Kidney epithelial cell (primary cell): ENCODE measurements at regions not wholly inside any gene's neighbourhood (a gene's known extent, or its start where the extent isn't known, plus 50 kb on each side); places are given as distances from the start of the nearest gene placed in this dataset.

Source experiments
- DNase-seq: peaks from one replicate; pipeline ENCODE4 v3.0.0-alpha.2; 2010; ENCODE audit warnings: low read depth
- H3K27me3 ChIP-seq: 2 replicates; pipeline ENCODE4 v1.6.0; 2011; ENCODE audit warnings: low read length; ENCODE audit not compliant: control insufficient read depth, insufficient read depth
- H3K36me3 ChIP-seq: 2 replicates; pipeline ENCODE4 v1.5.1; 2011; ENCODE audit warnings: low read length; ENCODE audit not compliant: control insufficient read depth, insufficient read depth
- H3K4me3 ChIP-seq: 2 replicates; pipeline ENCODE4 v1.5.1; 2011; ENCODE audit warnings: low read depth, mild to moderate bottlenecking, control low read depth, low read length
- TF ChIP-seq, protein P1 (sequence below): IDR thresholded peaks from 2 replicates; pipeline ENCODE4 v1.5.1; 2011; ENCODE audit warnings: mild to moderate bottlenecking, moderate library complexity, low read length, control low read depth, inconsistent platforms; ENCODE audit not compliant: insufficient read depth, poor library complexity, severe bottlenecking

DNA sequence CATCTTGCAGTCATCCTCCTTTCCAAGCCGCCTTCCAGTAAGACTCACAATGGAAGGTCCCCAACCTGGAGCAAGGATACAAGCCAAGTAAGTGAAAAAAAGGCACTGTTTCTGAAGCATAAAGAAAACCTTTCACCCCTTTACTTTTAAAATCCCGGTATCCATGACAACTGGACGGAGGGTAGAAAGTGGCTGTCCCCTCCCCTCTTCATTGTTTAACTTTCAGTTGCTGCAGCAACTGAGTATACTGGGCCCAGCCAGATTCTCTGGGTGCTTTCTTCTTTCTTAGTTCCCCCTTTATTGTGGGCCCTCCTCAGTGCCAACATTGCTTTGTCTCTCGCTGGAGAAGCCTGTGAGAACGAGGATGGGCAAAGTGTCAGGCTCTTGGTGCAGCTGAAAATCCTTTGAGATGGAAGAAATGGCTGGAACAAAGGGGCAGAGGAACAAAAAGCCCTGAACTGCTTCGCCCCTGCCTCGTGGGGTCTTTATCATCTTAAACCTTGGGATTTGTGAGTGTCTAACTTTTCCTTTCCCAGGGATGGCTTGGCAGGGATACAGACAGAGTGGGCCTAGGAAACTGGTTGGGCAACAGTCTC lies 224.0 kb upstream of the RGMA start:
- no peaks in the 10 kb centered on the region for H3K27me3 ChIP-seq
- DNase-seq = no peak
- H3K4me3 ChIP-seq = no peak overlapping the region
- TF ChIP-seq, protein P1, sequence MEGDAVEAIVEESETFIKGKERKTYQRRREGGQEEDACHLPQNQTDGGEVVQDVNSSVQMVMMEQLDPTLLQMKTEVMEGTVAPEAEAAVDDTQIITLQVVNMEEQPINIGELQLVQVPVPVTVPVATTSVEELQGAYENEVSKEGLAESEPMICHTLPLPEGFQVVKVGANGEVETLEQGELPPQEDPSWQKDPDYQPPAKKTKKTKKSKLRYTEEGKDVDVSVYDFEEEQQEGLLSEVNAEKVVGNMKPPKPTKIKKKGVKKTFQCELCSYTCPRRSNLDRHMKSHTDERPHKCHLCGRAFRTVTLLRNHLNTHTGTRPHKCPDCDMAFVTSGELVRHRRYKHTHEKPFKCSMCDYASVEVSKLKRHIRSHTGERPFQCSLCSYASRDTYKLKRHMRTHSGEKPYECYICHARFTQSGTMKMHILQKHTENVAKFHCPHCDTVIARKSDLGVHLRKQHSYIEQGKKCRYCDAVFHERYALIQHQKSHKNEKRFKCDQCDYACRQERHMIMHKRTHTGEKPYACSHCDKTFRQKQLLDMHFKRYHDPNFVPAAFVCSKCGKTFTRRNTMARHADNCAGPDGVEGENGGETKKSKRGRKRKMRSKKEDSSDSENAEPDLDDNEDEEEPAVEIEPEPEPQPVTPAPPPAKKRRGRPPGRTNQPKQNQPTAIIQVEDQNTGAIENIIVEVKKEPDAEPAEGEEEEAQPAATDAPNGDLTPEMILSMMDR = no peak
- H3K36me3 ChIP-seq = no peaks in the 10 kb centered on the region

DNA sequence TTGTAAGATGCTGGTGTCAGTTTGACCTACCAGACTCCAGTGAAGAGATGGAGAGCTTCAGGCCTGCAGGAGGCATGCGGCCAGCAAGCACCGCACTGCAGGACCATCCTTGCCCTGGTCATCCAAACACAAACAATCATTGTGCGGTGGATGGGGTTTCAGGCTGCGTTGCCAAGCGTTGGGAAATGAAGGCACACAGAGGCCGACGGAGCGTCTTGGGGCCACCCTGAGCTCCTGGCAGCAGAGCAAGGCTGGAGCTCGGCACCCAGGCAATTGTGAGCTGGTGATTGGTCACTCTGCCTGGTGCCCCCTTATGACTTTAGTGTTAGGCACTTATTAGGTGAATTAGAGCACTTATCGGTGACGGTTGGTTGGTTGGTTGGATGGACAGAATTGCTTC lies 222.6 kb upstream of the RGMA start:
- no peaks in the 10 kb centered on the region for H3K36me3 ChIP-seq
- no peak for DNase-seq
- no peak overlapping the region for H3K4me3 ChIP-seq
- H3K27me3 ChIP-seq = no peaks in the 10 kb centered on the region
- TF ChIP-seq, protein P1 = no peak

DNA sequence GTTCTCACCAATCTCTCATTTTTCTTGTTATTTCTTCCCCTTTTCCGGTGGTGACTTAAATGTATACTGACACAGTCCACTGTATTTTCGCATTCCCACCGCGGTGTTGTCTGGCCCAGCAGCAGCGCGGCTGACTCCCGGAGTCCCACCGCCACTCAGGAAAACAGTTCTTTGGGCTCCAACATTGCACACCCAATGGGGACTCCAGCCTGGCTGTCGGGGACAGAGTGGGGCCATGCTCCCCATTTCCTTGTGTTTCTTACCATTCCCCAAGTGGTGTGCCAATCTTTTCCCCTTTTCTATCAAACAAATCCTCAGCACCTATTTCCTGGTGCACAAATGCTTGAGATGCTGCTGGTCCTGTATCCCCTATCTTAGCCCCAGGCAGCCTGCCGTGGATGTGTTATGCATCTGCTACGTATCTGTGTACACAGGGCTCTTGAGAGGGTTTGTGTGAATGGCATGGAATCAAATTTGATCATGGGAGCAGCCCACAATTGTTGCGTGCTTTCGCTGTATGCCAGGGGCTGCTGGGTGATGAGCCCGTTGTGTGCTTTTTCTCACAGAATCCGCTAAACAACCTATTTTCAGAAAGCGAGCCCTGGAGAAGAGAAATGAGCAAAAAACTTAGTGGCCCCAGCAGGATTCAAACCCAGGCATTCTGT lies 219.1 kb upstream of the RGMA start:
- TF ChIP-seq, protein P1 = no peak
- Histone ChIP-seq H3K36me3 (no peaks in the 10 kb centered on the region), H3K27me3 (no peaks in the 10 kb centered on the region), H3K4me3 (no peak overlapping the region)
- DNase-seq = no peak

DNA sequence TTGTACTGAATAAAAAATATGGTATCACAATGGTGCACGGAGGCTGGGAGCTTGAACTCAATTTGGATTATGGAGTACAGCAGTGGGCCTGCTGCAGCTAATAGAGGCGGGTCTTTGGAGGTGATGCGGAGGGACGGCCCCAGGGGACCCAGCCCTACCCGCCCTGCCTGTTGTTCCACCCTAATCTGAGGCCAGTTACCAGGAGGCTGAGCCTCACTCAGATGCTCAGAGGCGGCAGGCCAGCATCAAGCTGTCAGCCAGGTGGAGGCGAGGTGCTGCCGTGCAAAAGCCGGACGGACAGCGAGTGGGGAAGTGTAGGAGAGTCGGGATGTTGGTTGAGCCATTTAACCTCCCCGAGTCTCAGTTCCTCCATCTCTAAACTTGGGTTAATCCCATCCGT lies 218.5 kb upstream of the RGMA start:
- DNase-seq = no peak
- H3K27me3 ChIP-seq = no peaks in the 10 kb centered on the region
- TF ChIP-seq, protein P1 = no peak
- H3K4me3 ChIP-seq = no peak overlapping the region
- no peaks in the 10 kb centered on the region for H3K36me3 ChIP-seq

DNA sequence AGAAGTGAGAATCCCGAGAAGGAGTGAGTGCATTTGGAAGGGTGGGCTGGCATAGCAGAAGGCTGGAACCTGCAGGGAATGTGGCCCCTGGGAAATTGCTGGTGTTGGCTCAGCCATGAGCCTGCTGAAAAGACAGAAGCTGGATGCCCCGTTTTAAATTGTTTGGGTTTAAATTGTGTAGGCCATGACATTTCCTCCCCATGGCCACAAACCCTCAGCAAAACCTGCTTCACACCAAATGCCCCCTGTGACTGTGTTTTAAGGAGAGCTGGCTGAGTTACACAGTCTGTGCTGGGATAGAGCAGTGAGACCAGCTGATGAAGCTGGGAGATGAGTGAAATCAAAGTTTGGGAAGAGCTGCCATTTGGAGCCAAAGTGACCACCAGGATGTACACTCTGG lies 216.3 kb upstream of the RGMA start:
- Histone ChIP-seq H3K4me3 (no peak overlapping the region), H3K36me3 (no peaks in the 10 kb centered on the region), H3K27me3 (no peaks in the 10 kb centered on the region)
- no peak for DNase-seq
- TF ChIP-seq, protein P1 = no peak
